HCT116 (cell line): ENCODE measurements at regions not wholly inside any gene's neighbourhood (a gene's known extent, or its start where the extent isn't known, plus 50 kb on each side); places are given as distances from the start of the nearest gene placed in this dataset.

ENCODE experiments used
- ATAC-seq: fragments of 200-7000 bp; cut with Tn5 transposase; 2 replicates; pipeline ENCODE4 v1.9.1; 2020; ENCODE audit warnings: mild to moderate bottlenecking, moderate library complexity
- BruUV-seq: library from RNA; stranded (reverse); fragments of 400-500 nt; replicated peaks from 2 replicates; lab custom pipeline; 2021; lab: Mats Ljungman, UMichigan
- CTCF ChIA-PET: fragments of 300-600 bp; sonication (Branson Sonifier 250); formaldehyde crosslinking; loops from one replicate; lab custom pipeline; 2021; ENCODE audit warnings: antibody characterized with exemption; lab: Charles Lee
- POLR2A ChIA-PET: fragments of 300-600, 350-600 bp; sonication (Branson Sonifier 250); formaldehyde crosslinking; loops from one replicate; lab custom pipeline; 2021; ENCODE audit warnings: antibody characterized with exemption; lab: Charles Lee
- RAD21 ChIA-PET, 2 experiments: fragments of 300-600 bp; sonication (Branson Sonifier 250); formaldehyde crosslinking; loops; one replicate each; lab custom pipeline; 2023; ENCODE audit warnings: low total read pairs in 2 of 2; ENCODE audit not compliant: uncharacterized antibody in 2 of 2, unreplicated experiment in 2 of 2, low non-redundant PET in 1 of 2; lab: Charles Lee
- DNase-seq: peaks from one replicate; pipeline ENCODE4 v3.0.0-alpha.2; 2010; ENCODE audit warnings: low read depth, low spot score
- H2AFZ ChIP-seq: fragments of 200-600 bp; shearing (Covaris generic), sonication (generic); 2 replicates; pipeline ENCODE4 v1.6.1; 2017; ENCODE audit warnings: low read depth, mixed run types, mixed read lengths, antibody characterized with exemption, low read length; ENCODE audit not compliant: poor library complexity, severe bottlenecking
- H3K27ac ChIP-seq: 2 replicates; pipeline ENCODE4 v1.5.1; 2012; ENCODE audit warnings: low read depth, low read length
- H3K27me3 ChIP-seq: fragments of 200-600 bp; sonication (generic); 2 replicates; pipeline ENCODE4 v1.6.1; 2016; ENCODE audit warnings: mixed run types, low read length, mixed read lengths; ENCODE audit not compliant: insufficient read depth
- H3K36me3 ChIP-seq, 2 experiments: fragments of 200-500 bp in 1 of 2; fragments of 200-600 bp in 1 of 2; sonication (Bioruptor generic) in 1 of 2; sonication (generic) in 1 of 2; 2 replicates each; pipeline versions ENCODE4 v1.5.1 to v1.6.1; 2014 to 2016; ENCODE audit warnings: low read length in 2 of 2, inconsistent platforms in 1 of 2, mixed read lengths in 1 of 2, mixed run types in 1 of 2; ENCODE audit not compliant: insufficient read depth in 2 of 2, control insufficient read depth in 1 of 2
- H3K4me1 ChIP-seq, 2 experiments: fragments of 200-600 bp in 1 of 2; sonication (generic) in 1 of 2; 2 replicates each; pipeline versions ENCODE4 v1.5.1 to v1.6.1; 2012 to 2017; ENCODE audit warnings: low read length in 2 of 2, inconsistent platforms in 1 of 2, mild to moderate bottlenecking in 1 of 2, mixed read lengths in 1 of 2, mixed run types in 1 of 2, moderate library complexity in 1 of 2; ENCODE audit not compliant: insufficient read depth in 2 of 2, control insufficient read depth in 1 of 2
- H3K4me2 ChIP-seq: fragments of 200-600 bp; sonication (generic); 2 replicates; pipeline ENCODE4 v1.6.1; 2017; ENCODE audit warnings: mixed run types, low read length, mixed read lengths
- H3K4me3 ChIP-seq, 2 experiments: fragments of 200-600 bp in 1 of 2; sonication (generic) in 1 of 2; replicated peaks in 1 of 2; 2 replicates each; pipeline ENCODE4 v1.5.1; 2011 to 2016; ENCODE audit warnings: low read length in 2 of 2, control low read depth in 1 of 2, low read depth in 1 of 2, mild to moderate bottlenecking in 1 of 2, mixed read lengths in 1 of 2, mixed run types in 1 of 2
- H3K79me2 ChIP-seq: fragments of 200-600 bp; sonication (generic); 2 replicates; pipeline ENCODE4 v1.6.1; 2017; ENCODE audit warnings: mild to moderate bottlenecking, mixed run types, low read length, moderate library complexity, mixed read lengths; ENCODE audit not compliant: insufficient read depth
- H3K9ac ChIP-seq: fragments of 200-600 bp; sonication (generic); 2 replicates; pipeline ENCODE4 v1.6.1; 2016; ENCODE audit warnings: low read length, mixed read lengths
- H3K9me2 ChIP-seq: fragments of 200-600 bp; sonication (generic), shearing (Covaris generic); 2 replicates; pipeline ENCODE4 v1.6.1; 2017; ENCODE audit warnings: mixed run types, mild to moderate bottlenecking, moderate library complexity; ENCODE audit not compliant: insufficient read depth
- H3K9me3 ChIP-seq, 2 experiments: fragments of 200-500 bp in 1 of 2; fragments of 200-600 bp in 1 of 2; sonication (Bioruptor generic) in 1 of 2; sonication (generic) in 1 of 2; 2 replicates each; pipeline ENCODE4 v1.6.1; 2014 to 2017; ENCODE audit warnings: low read length in 2 of 2, mixed read lengths in 2 of 2, inconsistent platforms in 1 of 2, low read depth in 1 of 2, mild to moderate bottlenecking in 1 of 2, mixed run types in 1 of 2, moderate library complexity in 1 of 2; ENCODE audit not compliant: control insufficient read depth in 1 of 2, insufficient read depth in 1 of 2
- H4K20me1 ChIP-seq: fragments of 200-600 bp; sonication (generic), shearing (Covaris generic); 2 replicates; pipeline ENCODE4 v1.6.1; 2017; ENCODE audit warnings: mixed run types, mild to moderate bottlenecking, moderate library complexity; ENCODE audit not compliant: insufficient read depth
- CBX3 ChIP-seq: IDR thresholded peaks from 2 replicates; pipeline ENCODE4 v1.6.1; 2012; ENCODE audit warnings: low read depth
- CTCF ChIP-seq, 3 experiments: fragments of 200-600 bp in 1 of 3; sonication (generic) in 1 of 3; IDR thresholded peaks in 2 of 3; conservative IDR thresholded peaks in 1 of 3; 2 replicates each; pipeline ENCODE4 v1.5.1; 2012 to 2017; ENCODE audit warnings: low read depth in 2 of 3, low read length in 2 of 3, antibody characterized with exemption in 1 of 3, borderline replicate concordance in 1 of 3, control low read depth in 1 of 3, mild to moderate bottlenecking in 1 of 3, mixed read lengths in 1 of 3, mixed run types in 1 of 3, moderate library complexity in 1 of 3; ENCODE audit not compliant: insufficient read depth in 1 of 3
- EGR1 ChIP-seq: IDR thresholded peaks from 2 replicates; pipeline ENCODE4 v1.6.1; 2012; ENCODE audit warnings: low read depth
- FOSL1 ChIP-seq: IDR thresholded peaks from 2 replicates; pipeline ENCODE4 v1.6.1; 2012; ENCODE audit warnings: low read depth
- POLR2A ChIP-seq: IDR thresholded peaks from 2 replicates; pipeline ENCODE4 v1.7.0; 2011; ENCODE audit warnings: borderline replicate concordance; ENCODE audit not compliant: insufficient read depth, insufficient read length; ENCODE audit errors: extremely low read depth
- SIN3A ChIP-seq: IDR thresholded peaks from 2 replicates; pipeline ENCODE4 v1.6.1; 2012; ENCODE audit warnings: low read depth
- SRF ChIP-seq: IDR thresholded peaks from 2 replicates; pipeline ENCODE4 v1.6.1; 2012; ENCODE audit warnings: low read depth
- TCF7L2 ChIP-seq: IDR thresholded peaks from 2 replicates; pipeline ENCODE4 v1.7.0; 2011; ENCODE audit warnings: borderline replicate concordance, inconsistent platforms; ENCODE audit not compliant: insufficient read depth, insufficient read length; ENCODE audit errors: extremely low read depth
- YY1 ChIP-seq: IDR thresholded peaks from 2 replicates; pipeline ENCODE4 v1.6.1; 2011; ENCODE audit warnings: low read length, low read depth, moderate library complexity, mild to moderate bottlenecking; ENCODE audit not compliant: insufficient replicate concordance; ENCODE audit errors: extremely low read depth
- ZFX ChIP-seq: fragments of 450-650 bp; IDR thresholded peaks from 2 replicates; pipeline ENCODE4 v1.6.1; 2017
- ZNF274 ChIP-seq: fragments of 200-500 bp; sonication (Bioruptor generic); IDR thresholded peaks from 2 replicates; pipeline ENCODE4 v1.6.1; 2014; ENCODE audit warnings: mild to moderate bottlenecking, low read depth, low read length, inconsistent platforms
- intact Hi-C: fragments of 100-400 bp; cut with micrococcal nuclease; formaldehyde crosslinking; loops from 2 replicates; pipeline ENCODE4 v1.10.0; 2022
- TF ChIP-seq, protein P1 (sequence below): IDR thresholded peaks from 2 replicates; pipeline ENCODE4 v1.6.1; 2012

- no peak overlapping the region for H3K9ac ChIP-seq
- H3K9me2 ChIP-seq, result no peaks in the 10 kb centered on the region
- POLR2A ChIA-PET, result no interaction called here
- BruUV-seq, result no TSS peak
- H3K9me3 ChIP-seq, result no peaks in the 10 kb centered on the region
- H4K20me1 ChIP-seq, result no peaks in the 10 kb centered on the region
- no peak overlapping the region for H2AFZ ChIP-seq
- H3K27ac ChIP-seq, result no peak overlapping the region
- H3K79me2 ChIP-seq, result no peaks in the 10 kb centered on the region
- no peak for DNase-seq
- RAD21 ChIA-PET, result no interaction called here
- no peak for ATAC-seq
- H3K27me3 ChIP-seq, result no peaks in the 10 kb centered on the region
- no peak overlapping the region for H3K4me2 ChIP-seq
- no peaks in the 10 kb centered on the region for H3K36me3 ChIP-seq
- intact Hi-C loops, result no loop called here
- no peak for TF ChIP-seq SRF
- TF ChIP-seq, all 23 proteins: peak for 0
- H3K4me3 ChIP-seq, result no peak overlapping the region
- CTCF ChIA-PET, result no interaction called here
- no peaks in the 10 kb centered on the region for H3K4me1 ChIP-seq
Observed at GRCh38 chr6:47964969-47965368, 146.0 kb downstream of the PTCHD4 start.

- Histone ChIP-seq H2AFZ (no peak overlapping the region), H3K4me2 (no peak overlapping the region), H3K36me3 (no peaks in the 10 kb centered on the region), H3K9me2 (no peaks in the 10 kb centered on the region), H3K4me3 (no peak overlapping the region), H3K27ac (no peak overlapping the region), H3K27me3 (no peaks in the 10 kb centered on the region), H3K79me2 (no peaks in the 10 kb centered on the region), H3K9me3 (no peaks in the 10 kb centered on the region), H3K4me1 (no peaks in the 10 kb centered on the region), H3K9ac (no peak overlapping the region), H4K20me1 (no peaks in the 10 kb centered on the region)
- CTCF ChIA-PET, result no interaction called here
- RAD21 ChIA-PET, result no interaction called here
- ATAC-seq (no peak), DNase-seq (no peak)
- TF ChIP-seq, protein P1, sequence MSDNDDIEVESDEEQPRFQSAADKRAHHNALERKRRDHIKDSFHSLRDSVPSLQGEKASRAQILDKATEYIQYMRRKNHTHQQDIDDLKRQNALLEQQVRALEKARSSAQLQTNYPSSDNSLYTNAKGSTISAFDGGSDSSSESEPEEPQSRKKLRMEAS, result no peak
- TF ChIP-seq SIN3A (no peak), TCF7L2 (no peak), FOSL1 (no peak), YY1 (no peak), EGR1 (no peak), ZNF274 (no peak), POLR2A (no peak), CTCF (IDR thresholded peaks at IDR 0.05 in 2 of 3, conservative IDR thresholded peaks at IDR 0.05 in 1 of 3; ENCODE audit: borderline replicate concordance in 1 of 3, insufficient read depth in 1 of 3, low read depth in 2 of 3, low read length in 2 of 3) (no peak), CBX3 (no peak), ZFX (no peak)
- BruUV-seq, result no TSS peak
- intact Hi-C loops, result no loop called here
- POLR2A ChIA-PET, result no interaction called here
Observed at GRCh38 chr6:47952640-47953039, 158.4 kb downstream of the PTCHD4 start.
